SH-SY5Y (cell line): ENCODE measurements at regions not wholly inside any gene's neighbourhood (a gene's known extent, or its start where the extent isn't known, plus 50 kb on each side); places are given as distances from the start of the nearest gene placed in this dataset.

ENCODE experiments used
- GATA2 ChIP-seq: IDR thresholded peaks from 2 replicates; pipeline ENCODE4 v1.6.1; 2011; ENCODE audit warnings: mild to moderate bottlenecking, low read depth, low read length
- GATA3 ChIP-seq: IDR thresholded peaks from 2 replicates; pipeline ENCODE4 v1.6.1; 2011; ENCODE audit warnings: low read depth, mild to moderate bottlenecking, low read length, moderate library complexity

DNA sequence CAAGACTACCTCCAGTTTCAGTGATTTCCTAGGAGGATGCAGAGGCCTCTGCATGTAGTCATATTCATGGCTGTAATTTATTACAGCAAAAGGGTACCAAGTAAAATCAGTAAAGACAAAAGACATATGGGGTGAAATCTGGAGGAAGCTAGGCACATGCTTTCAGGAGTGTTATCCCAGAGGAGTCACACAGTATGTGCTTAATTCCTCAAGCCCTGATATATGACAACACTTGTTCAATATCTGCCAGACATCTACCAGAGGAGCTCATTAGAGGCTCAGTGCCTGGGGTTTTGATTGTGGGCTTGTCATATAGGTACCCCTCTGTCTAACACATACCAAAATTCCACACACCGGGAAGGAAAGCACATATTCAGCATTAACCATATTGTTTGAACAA lies 283.8 kb downstream of the CXCL12 start:
- TF ChIP-seq GATA2 (no peak), GATA3 (no peak)
